RWPE2 (cell line): ENCODE measurements at regions not wholly inside any gene's neighbourhood (a gene's known extent, or its start where the extent isn't known, plus 50 kb on each side); places are given as distances from the start of the nearest gene placed in this dataset.

ENCODE experiments used
- ATAC-seq: fragments of 200-7000 bp; cut with Tn5 transposase; 3 replicates; pipeline ENCODE4 v1.9.1; 2021; ENCODE audit warnings: low read depth
- DNase-seq: peaks from one replicate; pipeline ENCODE4 v3.0.0-alpha.2; 2020; ENCODE audit warnings: low spot score
- H3K27ac ChIP-seq: fragments of 450-650 bp; 2 replicates; pipeline ENCODE4 v1.5.1; 2017; ENCODE audit warnings: mild to moderate bottlenecking; ENCODE audit not compliant: poor library complexity, severe bottlenecking
- H3K27me3 ChIP-seq: fragments of 250-450 bp; sonication (Bioruptor Pico); 2 replicates; pipeline ENCODE4 v1.5.1; 2021; ENCODE audit warnings: mild to moderate bottlenecking, moderate library complexity; ENCODE audit not compliant: insufficient read depth, poor library complexity, severe bottlenecking
- H3K36me3 ChIP-seq: fragments of 250-450 bp; sonication (Bioruptor Pico); 2 replicates; pipeline ENCODE4 v1.5.1; 2020; ENCODE audit warnings: low read depth, mild to moderate bottlenecking, moderate library complexity
- H3K4me1 ChIP-seq: fragments of 250-450 bp; sonication (Bioruptor Pico); 2 replicates; pipeline ENCODE4 v1.5.1; 2021; ENCODE audit warnings: mild to moderate bottlenecking, moderate library complexity; ENCODE audit not compliant: insufficient read depth, poor library complexity, severe bottlenecking
- H3K4me3 ChIP-seq: fragments of 250-450 bp; sonication (Bioruptor Pico); 2 replicates; pipeline ENCODE4 v1.5.1; 2021; ENCODE audit warnings: mild to moderate bottlenecking, moderate library complexity; ENCODE audit not compliant: severe bottlenecking
- H3K9me3 ChIP-seq: fragments of 250-450 bp; sonication (Bioruptor Pico); 2 replicates; pipeline ENCODE4 v1.5.1; 2021; ENCODE audit warnings: mild to moderate bottlenecking, moderate library complexity; ENCODE audit not compliant: severe bottlenecking
- TF ChIP-seq, protein P1 (sequence below): fragments of 450-650 bp; IDR thresholded peaks from one replicate; pipeline ENCODE4 v1.5.1; 2017; ENCODE audit warnings: mild to moderate bottlenecking, moderate library complexity; ENCODE audit not compliant: poor library complexity, severe bottlenecking

DNA sequence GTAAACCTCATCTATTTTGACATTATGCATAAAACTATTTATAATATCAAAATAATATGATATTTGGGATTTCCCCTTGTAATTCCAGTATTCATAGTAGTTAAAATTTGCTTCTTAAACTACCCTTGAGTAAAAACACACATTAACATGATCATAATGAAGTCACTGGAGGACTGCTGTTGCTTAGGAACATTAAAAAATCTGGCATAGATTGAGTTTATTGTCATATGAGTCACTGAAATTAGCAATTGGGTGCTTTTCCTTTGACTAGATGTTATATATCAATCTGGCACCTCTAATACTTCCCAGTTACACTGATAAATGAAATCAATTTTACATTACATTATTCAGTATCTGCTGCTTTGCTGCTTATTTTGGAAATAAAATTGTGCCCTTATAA lies 57.0 kb upstream of the ZC3H15 start:
- no peak overlapping the region for H3K4me3 ChIP-seq
- no peak overlapping the region for H3K27ac ChIP-seq
- H3K4me1 ChIP-seq, result no peaks in the 10 kb centered on the region
- H3K9me3 ChIP-seq, result no peaks in the 10 kb centered on the region
- no peak for DNase-seq
- no peaks in the 10 kb centered on the region for H3K36me3 ChIP-seq
- no peaks in the 10 kb centered on the region for H3K27me3 ChIP-seq
- TF ChIP-seq, protein P1, sequence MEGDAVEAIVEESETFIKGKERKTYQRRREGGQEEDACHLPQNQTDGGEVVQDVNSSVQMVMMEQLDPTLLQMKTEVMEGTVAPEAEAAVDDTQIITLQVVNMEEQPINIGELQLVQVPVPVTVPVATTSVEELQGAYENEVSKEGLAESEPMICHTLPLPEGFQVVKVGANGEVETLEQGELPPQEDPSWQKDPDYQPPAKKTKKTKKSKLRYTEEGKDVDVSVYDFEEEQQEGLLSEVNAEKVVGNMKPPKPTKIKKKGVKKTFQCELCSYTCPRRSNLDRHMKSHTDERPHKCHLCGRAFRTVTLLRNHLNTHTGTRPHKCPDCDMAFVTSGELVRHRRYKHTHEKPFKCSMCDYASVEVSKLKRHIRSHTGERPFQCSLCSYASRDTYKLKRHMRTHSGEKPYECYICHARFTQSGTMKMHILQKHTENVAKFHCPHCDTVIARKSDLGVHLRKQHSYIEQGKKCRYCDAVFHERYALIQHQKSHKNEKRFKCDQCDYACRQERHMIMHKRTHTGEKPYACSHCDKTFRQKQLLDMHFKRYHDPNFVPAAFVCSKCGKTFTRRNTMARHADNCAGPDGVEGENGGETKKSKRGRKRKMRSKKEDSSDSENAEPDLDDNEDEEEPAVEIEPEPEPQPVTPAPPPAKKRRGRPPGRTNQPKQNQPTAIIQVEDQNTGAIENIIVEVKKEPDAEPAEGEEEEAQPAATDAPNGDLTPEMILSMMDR, result no peak
- no peak for ATAC-seq

DNA sequence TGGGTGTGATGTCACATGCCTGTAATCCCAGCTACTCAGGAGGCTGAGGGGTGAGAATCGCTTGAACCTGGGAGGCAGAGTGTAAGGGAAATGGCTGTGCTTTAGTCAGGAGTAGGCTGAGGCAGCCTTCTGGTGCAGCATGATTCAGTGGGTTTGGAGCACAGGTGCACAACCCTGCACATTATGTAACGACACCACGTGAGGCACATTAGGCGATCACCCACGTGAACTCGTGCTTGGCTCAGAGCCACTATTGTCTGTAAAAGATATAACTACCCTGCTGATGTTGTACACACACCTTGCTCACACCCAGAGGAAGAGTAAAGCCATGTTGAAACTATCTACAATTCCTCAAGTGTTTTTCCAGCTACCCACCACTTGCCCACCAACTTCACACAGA lies 54.8 kb upstream of the ZC3H15 start:
- H3K4me3 ChIP-seq, result no peak overlapping the region
- TF ChIP-seq, protein P1, result no peak
- no peak for DNase-seq

DNA sequence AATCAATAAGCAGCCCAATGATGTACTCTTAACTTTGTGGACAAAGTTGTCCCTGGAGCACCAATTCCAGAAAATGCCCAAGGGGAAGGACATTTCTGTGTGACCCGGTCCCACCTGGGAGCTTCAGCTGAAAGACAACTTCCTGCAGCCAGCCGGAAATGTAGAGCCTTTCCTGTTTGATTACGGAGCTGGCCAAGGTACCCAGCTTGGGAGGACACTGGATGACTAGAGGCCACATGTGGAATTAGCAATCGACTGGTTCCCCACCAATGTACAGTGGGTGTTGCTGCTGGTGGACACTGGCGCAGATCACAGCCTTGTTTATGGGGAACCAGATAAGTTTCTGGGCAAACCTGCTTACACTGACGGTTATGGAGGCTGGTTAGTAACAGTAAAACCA lies 53.0 kb upstream of the ZC3H15 start:
- no peak overlapping the region for H3K4me3 ChIP-seq

More for the DNA sequence above, 54.8 kb upstream of the ZC3H15 start:
- Histone ChIP-seq H3K36me3 (no peaks in the 10 kb centered on the region), H3K27me3 (no peaks in the 10 kb centered on the region), H3K4me1 (no peaks in the 10 kb centered on the region), H3K27ac (no peak overlapping the region), H3K9me3 (no peaks in the 10 kb centered on the region)
- no peak for ATAC-seq

DNA sequence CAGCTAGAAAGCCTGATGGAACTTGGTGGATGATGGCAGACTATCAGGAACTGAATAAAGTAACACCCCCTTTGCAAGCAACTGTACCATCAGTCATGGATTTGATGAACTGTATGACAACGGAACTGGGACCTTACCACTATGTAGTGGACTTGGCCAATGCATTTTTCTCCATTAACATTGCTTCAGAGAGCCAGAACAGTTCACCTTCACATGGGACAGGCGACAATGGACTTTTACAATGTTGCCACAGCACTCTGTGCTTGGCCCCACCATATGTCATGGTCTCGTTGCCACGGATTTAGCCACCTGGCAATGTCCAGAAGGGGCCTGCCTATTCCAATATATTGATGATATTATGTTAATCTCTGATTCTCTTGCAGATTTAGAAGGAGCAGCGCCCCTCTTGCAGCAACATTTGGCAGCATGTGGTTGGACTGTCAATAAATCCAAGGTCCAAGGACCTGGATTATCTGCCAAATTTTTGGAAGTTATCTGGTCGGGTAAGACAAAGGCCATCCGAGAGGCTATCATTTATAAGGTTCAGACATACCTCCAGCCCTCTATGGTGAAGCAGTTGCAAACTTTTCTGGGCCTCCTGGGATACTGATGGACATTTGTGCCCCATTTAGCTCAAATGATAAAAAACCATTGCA lies 52.2 kb upstream of the ZC3H15 start:
- no peaks in the 10 kb centered on the region for H3K36me3 ChIP-seq
- H3K27me3 ChIP-seq, result no peaks in the 10 kb centered on the region
- H3K4me3 ChIP-seq, result no peak overlapping the region
- no peak overlapping the region for H3K27ac ChIP-seq
- ATAC-seq, result no peak
- DNase-seq, result no peak
- H3K9me3 ChIP-seq, result no peaks in the 10 kb centered on the region
- TF ChIP-seq, protein P1, result no peak
- H3K4me1 ChIP-seq, result no peaks in the 10 kb centered on the region

More for the DNA sequence above, 53.0 kb upstream of the ZC3H15 start:
- no peaks in the 10 kb centered on the region for H3K9me3 ChIP-seq
- H3K36me3 ChIP-seq, result no peaks in the 10 kb centered on the region
- TF ChIP-seq, protein P1, result no peak
- no peak for DNase-seq
- no peaks in the 10 kb centered on the region for H3K4me1 ChIP-seq
- no peak overlapping the region for H3K27ac ChIP-seq
- ATAC-seq, result no peak
- no peaks in the 10 kb centered on the region for H3K27me3 ChIP-seq
